ENCODE measurements at regions not wholly inside any gene's neighbourhood (a gene's known extent, or its start where the extent isn't known, plus 50 kb on each side); places are given as distances from the start of the nearest gene placed in this dataset.

- no peaks in the 10 kb centered on the region for H3K27me3 Mint-ChIP-seq (ENCODE audit: low read depth)
- no peak for DNase-seq (ENCODE audit: low spot score)
- no peaks in the 10 kb centered on the region for H3K9me3 Mint-ChIP-seq
- no peaks in the 10 kb centered on the region for H3K36me3 Mint-ChIP-seq (ENCODE audit: low read depth)
- no peaks in the 10 kb centered on the region for H3K4me1 Mint-ChIP-seq (ENCODE audit: low read depth)
- no peak overlapping the region for H3K27ac Mint-ChIP-seq
- H3K4me3 Mint-ChIP-seq, result no peak overlapping the region
Observed at GRCh38 chr1:55968661-55969060, 610.7 kb downstream of the PLPP3 start.

- no peak for DNase-seq (ENCODE audit: low spot score)
- H3K9me3 Mint-ChIP-seq, result no peaks in the 10 kb centered on the region
- no peaks in the 10 kb centered on the region for H3K4me1 Mint-ChIP-seq (ENCODE audit: low read depth)
- no peaks in the 10 kb centered on the region for H3K36me3 Mint-ChIP-seq (ENCODE audit: low read depth)
- H3K4me3 Mint-ChIP-seq, result no peak overlapping the region
- H3K27ac Mint-ChIP-seq, result no peak overlapping the region
- H3K27me3 Mint-ChIP-seq (ENCODE audit: low read depth), result no peaks in the 10 kb centered on the region
Observed at GRCh38 chr1:55965981-55966461, 613.3 kb downstream of the PLPP3 start.

GRCh38 chr1:55962472-55962871, 616.9 kb downstream of the PLPP3 start:
- no peaks in the 10 kb centered on the region for H3K27me3 Mint-ChIP-seq (ENCODE audit: low read depth)
- no peaks in the 10 kb centered on the region for H3K36me3 Mint-ChIP-seq (ENCODE audit: low read depth)
- no peaks in the 10 kb centered on the region for H3K4me1 Mint-ChIP-seq (ENCODE audit: low read depth)
- no peak overlapping the region for H3K27ac Mint-ChIP-seq
- H3K4me3 Mint-ChIP-seq, result no peak overlapping the region
- no peaks in the 10 kb centered on the region for H3K9me3 Mint-ChIP-seq
- DNase-seq (ENCODE audit: low spot score), result no peak

GRCh38 chr1:55959136-55959548, 620.2 kb downstream of the PLPP3 start:
- no peaks in the 10 kb centered on the region for H3K36me3 Mint-ChIP-seq (ENCODE audit: low read depth)
- no peaks in the 10 kb centered on the region for H3K4me1 Mint-ChIP-seq (ENCODE audit: low read depth)

DNA sequence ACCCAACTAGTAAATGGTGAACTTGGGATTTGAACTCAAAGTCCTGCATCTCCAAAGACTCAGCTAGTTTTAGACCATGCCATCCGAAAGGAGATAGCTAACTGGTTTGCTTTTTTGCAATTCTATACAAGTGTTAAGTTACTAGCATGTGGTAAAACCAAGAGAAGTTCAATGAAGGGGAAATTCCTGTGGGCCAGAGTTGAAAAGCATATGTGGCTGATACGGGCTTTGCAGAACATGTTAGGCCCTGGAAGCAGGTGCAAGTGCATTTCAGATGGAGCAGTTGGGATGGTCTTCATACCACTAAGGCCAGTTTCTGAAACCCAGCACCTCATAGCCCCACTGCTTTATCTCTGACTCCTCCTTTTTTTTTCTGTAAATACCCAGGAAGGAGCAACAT, 620.9 kb downstream of the PLPP3 start:
- Mint-ChIP-seq H3K9me3 (no peaks in the 10 kb centered on the region), H3K36me3 (ENCODE audit: low read depth) (no peaks in the 10 kb centered on the region), H3K27ac (no peak overlapping the region), H3K27me3 (ENCODE audit: low read depth) (no peaks in the 10 kb centered on the region), H3K4me3 (no peak overlapping the region), H3K4me1 (ENCODE audit: low read depth) (no peaks in the 10 kb centered on the region)
- no peak for DNase-seq (ENCODE audit: low spot score)

More at GRCh38 chr1:55959136-55959548, 620.2 kb downstream of the PLPP3 start:
- no peak for DNase-seq (ENCODE audit: low spot score)
- Mint-ChIP-seq H3K27me3 (ENCODE audit: low read depth) (no peaks in the 10 kb centered on the region), H3K9me3 (no peaks in the 10 kb centered on the region), H3K4me3 (no peak overlapping the region), H3K27ac (no peak overlapping the region)

GRCh38 chr1:55957276-55957675, 622.1 kb downstream of the PLPP3 start:
- H3K9me3 Mint-ChIP-seq, result no peaks in the 10 kb centered on the region
- no peaks in the 10 kb centered on the region for H3K27me3 Mint-ChIP-seq (ENCODE audit: low read depth)
- no peaks in the 10 kb centered on the region for H3K36me3 Mint-ChIP-seq (ENCODE audit: low read depth)
- no peak overlapping the region for H3K4me3 Mint-ChIP-seq
- no peak overlapping the region for H3K27ac Mint-ChIP-seq
- DNase-seq (ENCODE audit: low spot score), result no peak
- no peaks in the 10 kb centered on the region for H3K4me1 Mint-ChIP-seq (ENCODE audit: low read depth)

DNA sequence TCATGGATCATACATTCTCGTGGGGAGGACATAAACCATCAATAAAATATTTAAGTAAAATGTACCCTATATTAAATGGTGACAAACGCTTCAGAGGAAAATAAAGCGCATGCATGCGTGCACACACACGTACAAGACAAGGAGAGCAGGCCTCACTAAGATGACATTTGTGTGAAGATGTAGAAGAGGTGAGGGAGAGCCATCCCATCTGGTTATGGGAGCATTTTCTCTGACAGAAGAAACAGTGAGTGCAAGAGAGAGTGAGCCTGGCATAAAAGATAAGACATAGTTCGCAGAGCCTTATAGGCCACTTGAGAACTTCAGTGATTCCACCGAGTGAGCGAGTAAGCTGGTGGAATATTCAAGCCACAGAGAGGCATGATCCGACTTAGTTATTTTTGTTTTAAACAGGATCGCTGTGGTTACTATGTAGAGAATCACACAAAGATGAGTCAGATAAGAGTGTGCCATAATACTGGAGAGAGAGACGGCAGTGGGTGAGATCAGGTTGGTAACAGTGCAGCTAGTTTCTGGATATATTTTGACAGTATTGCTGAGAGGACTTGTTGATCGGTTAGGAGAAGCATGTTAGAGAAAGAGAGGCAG, 624.2 kb downstream of the PLPP3 start:
- no peaks in the 10 kb centered on the region for H3K36me3 Mint-ChIP-seq (ENCODE audit: low read depth)
- no peaks in the 10 kb centered on the region for H3K27me3 Mint-ChIP-seq (ENCODE audit: low read depth)
- no peak for DNase-seq (ENCODE audit: low spot score)
- no peaks in the 10 kb centered on the region for H3K9me3 Mint-ChIP-seq
- no peak overlapping the region for H3K4me3 Mint-ChIP-seq
- no peaks in the 10 kb centered on the region for H3K4me1 Mint-ChIP-seq (ENCODE audit: low read depth)
- no peak overlapping the region for H3K27ac Mint-ChIP-seq

DNA sequence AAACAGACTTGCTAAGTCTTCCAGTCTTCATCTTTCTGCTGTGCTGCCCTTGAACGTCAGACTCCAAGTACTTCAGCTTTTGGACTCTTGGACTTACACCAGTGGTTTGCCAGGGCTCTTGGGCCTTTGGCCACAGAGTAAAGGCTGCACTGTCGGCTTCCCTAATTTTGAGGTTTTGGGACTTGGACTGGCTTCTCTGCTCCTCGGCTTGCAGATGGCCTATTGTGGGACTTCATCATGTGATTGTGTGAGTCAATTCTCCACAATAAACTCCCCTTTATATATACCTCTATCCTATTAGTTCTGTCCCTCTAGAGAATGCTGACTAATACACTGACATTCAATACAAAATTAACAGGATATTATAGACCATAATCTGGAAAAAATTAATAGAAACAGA, 628.1 kb downstream of the PLPP3 start:
- DNase-seq (ENCODE audit: low spot score), result no peak
- no peaks in the 10 kb centered on the region for H3K4me1 Mint-ChIP-seq (ENCODE audit: low read depth)
- no peak overlapping the region for H3K4me3 Mint-ChIP-seq
- no peak overlapping the region for H3K27ac Mint-ChIP-seq
- no peaks in the 10 kb centered on the region for H3K27me3 Mint-ChIP-seq (ENCODE audit: low read depth)
- no peaks in the 10 kb centered on the region for H3K36me3 Mint-ChIP-seq (ENCODE audit: low read depth)
- H3K9me3 Mint-ChIP-seq, result no peaks in the 10 kb centered on the region

DNA sequence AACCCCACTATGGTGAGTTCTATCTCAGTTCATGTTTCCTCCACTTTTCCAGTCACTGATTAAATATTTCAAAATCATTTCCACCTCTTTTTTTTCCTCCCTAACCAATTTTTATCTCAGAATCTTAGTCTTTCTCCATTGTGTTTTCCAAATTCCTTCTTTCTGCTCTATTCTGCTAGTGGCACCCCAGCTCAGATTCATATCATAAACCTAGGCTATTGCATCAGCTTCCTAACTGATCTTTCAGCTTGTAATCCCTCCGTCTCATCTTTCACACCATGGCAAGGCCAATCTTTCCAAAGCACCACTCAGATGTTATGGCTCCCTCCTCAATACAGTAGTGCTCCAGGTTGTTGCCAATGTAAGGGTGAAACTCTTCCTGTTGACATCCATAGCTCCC, 631.9 kb downstream of the PLPP3 start:
- no peaks in the 10 kb centered on the region for H3K9me3 Mint-ChIP-seq
- H3K4me3 Mint-ChIP-seq, result no peak overlapping the region
- no peak overlapping the region for H3K27ac Mint-ChIP-seq
- H3K27me3 Mint-ChIP-seq (ENCODE audit: low read depth), result no peaks in the 10 kb centered on the region
- no peak for DNase-seq (ENCODE audit: low spot score)
- no peaks in the 10 kb centered on the region for H3K4me1 Mint-ChIP-seq (ENCODE audit: low read depth)
- H3K36me3 Mint-ChIP-seq (ENCODE audit: low read depth), result no peaks in the 10 kb centered on the region

GRCh38 chr1:55943721-55944435, 635.5 kb downstream of the PLPP3 start:
- H3K9me3 Mint-ChIP-seq, result no peaks in the 10 kb centered on the region
- no peaks in the 10 kb centered on the region for H3K4me1 Mint-ChIP-seq (ENCODE audit: low read depth)
- H3K4me3 Mint-ChIP-seq, result no peak overlapping the region
- no peaks in the 10 kb centered on the region for H3K27me3 Mint-ChIP-seq (ENCODE audit: low read depth)
- no peak for DNase-seq (ENCODE audit: low spot score)
- H3K27ac Mint-ChIP-seq, result no peak overlapping the region
- no peaks in the 10 kb centered on the region for H3K36me3 Mint-ChIP-seq (ENCODE audit: low read depth)

DNA sequence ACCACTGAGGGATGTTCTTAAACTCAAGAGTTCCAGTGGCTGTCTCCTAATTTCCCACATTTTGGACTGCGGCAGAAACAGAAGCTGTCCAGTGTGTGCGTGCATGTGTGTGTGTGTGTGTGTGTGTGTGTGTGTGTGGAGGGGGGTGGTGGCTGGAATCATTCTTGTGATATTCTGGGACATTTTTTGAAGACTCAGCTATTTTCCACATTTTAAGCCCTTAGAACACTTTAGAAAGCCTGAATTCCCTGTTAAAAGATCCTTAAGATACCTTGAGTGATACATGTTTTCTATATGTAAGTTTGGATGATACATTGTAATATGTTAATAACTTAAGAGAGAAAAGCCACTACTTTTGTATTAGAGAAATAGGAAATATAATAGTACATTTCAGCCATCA, 636.4 kb downstream of the PLPP3 start:
- Mint-ChIP-seq H3K27me3 (ENCODE audit: low read depth) (no peaks in the 10 kb centered on the region), H3K9me3 (no peaks in the 10 kb centered on the region), H3K4me3 (no peak overlapping the region), H3K27ac (no peak overlapping the region), H3K4me1 (ENCODE audit: low read depth) (no peaks in the 10 kb centered on the region), H3K36me3 (ENCODE audit: low read depth) (no peaks in the 10 kb centered on the region)
- no peak for DNase-seq (ENCODE audit: low spot score)

- Mint-ChIP-seq H3K27ac (no peak overlapping the region), H3K27me3 (ENCODE audit: low read depth) (no peaks in the 10 kb centered on the region), H3K36me3 (ENCODE audit: low read depth) (no peaks in the 10 kb centered on the region), H3K4me1 (ENCODE audit: low read depth) (no peaks in the 10 kb centered on the region), H3K4me3 (no peak overlapping the region), H3K9me3 (no peaks in the 10 kb centered on the region)
- no peak for DNase-seq (ENCODE audit: low spot score)
Observed at GRCh38 chr1:55939866-55940265, 639.5 kb downstream of the PLPP3 start.

DNA sequence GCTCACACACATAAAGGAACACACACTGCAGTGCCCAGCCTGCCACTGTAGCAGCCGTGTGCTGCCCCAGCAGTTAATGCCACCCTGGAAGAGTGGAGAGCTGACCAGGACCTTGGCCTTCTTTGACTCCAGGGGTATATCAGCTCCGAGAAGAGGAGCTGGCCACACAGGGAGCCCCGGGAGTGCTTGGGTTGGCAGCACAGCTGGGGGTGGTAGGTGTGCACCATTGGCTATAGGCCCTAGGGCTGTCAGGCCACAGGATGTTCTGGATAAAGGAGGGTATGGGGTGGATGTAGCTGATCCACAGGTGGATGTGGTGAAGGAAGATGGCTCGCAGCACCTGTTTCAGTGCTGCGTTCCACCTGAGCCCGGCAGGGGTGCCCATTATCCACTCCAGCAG, 640.5 kb downstream of the PLPP3 start:
- H3K36me3 Mint-ChIP-seq (ENCODE audit: low read depth), result no peaks in the 10 kb centered on the region
- no peak overlapping the region for H3K27ac Mint-ChIP-seq
- H3K4me1 Mint-ChIP-seq (ENCODE audit: low read depth), result no peaks in the 10 kb centered on the region
- no peaks in the 10 kb centered on the region for H3K27me3 Mint-ChIP-seq (ENCODE audit: low read depth)
- no peaks in the 10 kb centered on the region for H3K9me3 Mint-ChIP-seq
- no peak for DNase-seq (ENCODE audit: low spot score)
- no peak overlapping the region for H3K4me3 Mint-ChIP-seq

DNA sequence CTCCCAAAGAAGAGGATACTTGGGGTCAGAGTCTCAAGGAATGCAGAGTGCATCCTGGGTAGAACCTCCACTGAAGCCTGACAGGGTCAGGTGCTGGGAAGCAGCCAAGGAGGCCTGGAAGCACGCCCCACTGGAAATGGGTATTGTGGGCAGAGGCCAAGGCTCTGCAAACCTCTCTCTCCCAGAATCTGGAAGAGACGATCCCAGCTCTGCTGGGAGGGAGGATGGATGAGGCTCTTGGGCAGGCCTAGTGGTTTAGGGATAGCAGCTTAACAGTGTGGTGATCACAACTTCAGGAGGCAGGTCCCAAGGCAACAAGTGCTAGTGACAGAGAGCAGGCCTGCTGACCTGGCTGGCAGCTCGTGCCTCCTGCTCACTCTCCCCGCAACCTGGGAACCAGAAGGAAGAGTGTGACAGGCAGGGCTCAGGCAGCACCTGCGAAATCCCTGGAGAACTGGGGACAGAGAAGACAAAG, 641.0 kb downstream of the PLPP3 start:
- no peak overlapping the region for H3K27ac Mint-ChIP-seq
- H3K4me3 Mint-ChIP-seq, result no peak overlapping the region
- no peaks in the 10 kb centered on the region for H3K9me3 Mint-ChIP-seq
- H3K36me3 Mint-ChIP-seq (ENCODE audit: low read depth), result no peaks in the 10 kb centered on the region
- no peak for DNase-seq (ENCODE audit: low spot score)
- no peaks in the 10 kb centered on the region for H3K27me3 Mint-ChIP-seq (ENCODE audit: low read depth)
- H3K4me1 Mint-ChIP-seq (ENCODE audit: low read depth), result no peaks in the 10 kb centered on the region
